ENCODE measurements at regions not wholly inside any gene's neighbourhood (a gene's known extent, or its start where the extent isn't known, plus 50 kb on each side); places are given as distances from the start of the nearest gene placed in this dataset.

- Histone ChIP-seq H3K4me3 (no peak overlapping the region), H3K27me3 (ENCODE audit: low read depth) (no peaks in the 10 kb centered on the region), H3K36me3 (no peaks in the 10 kb centered on the region), H3K9me3 (no peaks in the 10 kb centered on the region), H3K4me1 (no peaks in the 10 kb centered on the region), H3K27ac (no peak overlapping the region)
- intact Hi-C loops (cut with DNase I): no loop called here
- TF ChIP-seq CTCF (IDR thresholded peaks at IDR 0.05): no peak
- no peak for ATAC-seq
- DNase-seq: no peak
These were observed 83.5 kb upstream of the NAALADL2 start for GRCh38 chr3:174775603-174776002.

GRCh38 chr3:174776123-174776522 is 83.0 kb upstream of the NAALADL2 start:
- intact Hi-C loops (cut with DNase I): no loop called here
- DNase-seq (no peak), ATAC-seq (no peak)
- Histone ChIP-seq H3K4me1 (no peaks in the 10 kb centered on the region), H3K9me3 (no peaks in the 10 kb centered on the region), H3K27ac (no peak overlapping the region), H3K27me3 (ENCODE audit: low read depth) (no peaks in the 10 kb centered on the region), H3K36me3 (no peaks in the 10 kb centered on the region), H3K4me3 (no peak overlapping the region)
- no peak for TF ChIP-seq CTCF (IDR thresholded peaks at IDR 0.05)

GRCh38 chr3:174776636-174777035 is 82.5 kb upstream of the NAALADL2 start:
- Histone ChIP-seq H3K9me3 (no peaks in the 10 kb centered on the region), H3K4me3 (no peak overlapping the region), H3K36me3 (no peaks in the 10 kb centered on the region), H3K27ac (no peak overlapping the region), H3K4me1 (no peaks in the 10 kb centered on the region), H3K27me3 (ENCODE audit: low read depth) (no peaks in the 10 kb centered on the region)
- DNase-seq (no peak), ATAC-seq (no peak)
- TF ChIP-seq CTCF (IDR thresholded peaks at IDR 0.05): no peak
- intact Hi-C loops (cut with DNase I): no loop called here

- Histone ChIP-seq H3K9me3 (no peaks in the 10 kb centered on the region), H3K27ac (no peak overlapping the region), H3K4me3 (no peak overlapping the region), H3K36me3 (no peaks in the 10 kb centered on the region), H3K27me3 (ENCODE audit: low read depth) (no peaks in the 10 kb centered on the region), H3K4me1 (no peaks in the 10 kb centered on the region)
- DNase-seq: no peak
- intact Hi-C loops (cut with DNase I): no loop called here
- ATAC-seq: no peak
- no peak for TF ChIP-seq CTCF (IDR thresholded peaks at IDR 0.05)
These were observed 81.3 kb upstream of the NAALADL2 start for GRCh38 chr3:174777813-174778212.

- no peak for ATAC-seq
- TF ChIP-seq CTCF (IDR thresholded peaks at IDR 0.05): no peak
These were observed 75.6 kb upstream of the NAALADL2 start for GRCh38 chr3:174783502-174783901.

More at GRCh38 chr3:174783502-174783901, 75.6 kb upstream of the NAALADL2 start:
- H3K36me3 ChIP-seq: no peaks in the 10 kb centered on the region
- no peaks in the 10 kb centered on the region for H3K27me3 ChIP-seq (ENCODE audit: low read depth)
- intact Hi-C loops (cut with DNase I): no loop called here
- H3K9me3 ChIP-seq: no peaks in the 10 kb centered on the region
- H3K4me1 ChIP-seq: no peaks in the 10 kb centered on the region
- no peak for DNase-seq
- no peak overlapping the region for H3K4me3 ChIP-seq
- no peak overlapping the region for H3K27ac ChIP-seq

Data from lower lobe of right lung (tissue), 2 donors.